B cell (primary cell): ENCODE measurements at regions not wholly inside any gene's neighbourhood (a gene's known extent, or its start where the extent isn't known, plus 50 kb on each side); places are given as distances from the start of the nearest gene placed in this dataset.

Experiments
- EZH2 ChIP-seq: IDR thresholded peaks from 2 replicates; pipeline ENCODE4 v1.6.1; 2012; ENCODE audit warnings: borderline replicate concordance, low read depth, mild to moderate bottlenecking, moderate library complexity, low read length; ENCODE audit not compliant: insufficient read depth, poor library complexity, severe bottlenecking
- TF ChIP-seq, protein P1 (sequence below): fragments of 200-600 bp; IDR thresholded peaks from one replicate; pipeline ENCODE4 v1.8.0; 2022; ENCODE audit warnings: antibody characterized with exemption, mild to moderate bottlenecking

GRCh38 chr11:119496469-119496868 is 73.5 kb upstream of the THY1 start:
- TF ChIP-seq, protein P1, sequence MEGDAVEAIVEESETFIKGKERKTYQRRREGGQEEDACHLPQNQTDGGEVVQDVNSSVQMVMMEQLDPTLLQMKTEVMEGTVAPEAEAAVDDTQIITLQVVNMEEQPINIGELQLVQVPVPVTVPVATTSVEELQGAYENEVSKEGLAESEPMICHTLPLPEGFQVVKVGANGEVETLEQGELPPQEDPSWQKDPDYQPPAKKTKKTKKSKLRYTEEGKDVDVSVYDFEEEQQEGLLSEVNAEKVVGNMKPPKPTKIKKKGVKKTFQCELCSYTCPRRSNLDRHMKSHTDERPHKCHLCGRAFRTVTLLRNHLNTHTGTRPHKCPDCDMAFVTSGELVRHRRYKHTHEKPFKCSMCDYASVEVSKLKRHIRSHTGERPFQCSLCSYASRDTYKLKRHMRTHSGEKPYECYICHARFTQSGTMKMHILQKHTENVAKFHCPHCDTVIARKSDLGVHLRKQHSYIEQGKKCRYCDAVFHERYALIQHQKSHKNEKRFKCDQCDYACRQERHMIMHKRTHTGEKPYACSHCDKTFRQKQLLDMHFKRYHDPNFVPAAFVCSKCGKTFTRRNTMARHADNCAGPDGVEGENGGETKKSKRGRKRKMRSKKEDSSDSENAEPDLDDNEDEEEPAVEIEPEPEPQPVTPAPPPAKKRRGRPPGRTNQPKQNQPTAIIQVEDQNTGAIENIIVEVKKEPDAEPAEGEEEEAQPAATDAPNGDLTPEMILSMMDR, result no peak
- TF ChIP-seq EZH2, result no peak
